GM19328 (cell line): ENCODE measurements at regions not wholly inside any gene's neighbourhood (a gene's known extent, or its start where the extent isn't known, plus 50 kb on each side); places are given as distances from the start of the nearest gene placed in this dataset.

Experiments used
- ATAC-seq: cut with Tn5 transposase; IDR thresholded peaks from one replicate; pipeline ENCODE4 v1.9.1; 2021; ENCODE audit warnings: mild to moderate bottlenecking, moderate library complexity; ENCODE audit not compliant: unreplicated experiment

GRCh38 chr6:144989319-144990107 lies 704.4 kb downstream of the UTRN start:
- ATAC-seq = no peak

DNA sequence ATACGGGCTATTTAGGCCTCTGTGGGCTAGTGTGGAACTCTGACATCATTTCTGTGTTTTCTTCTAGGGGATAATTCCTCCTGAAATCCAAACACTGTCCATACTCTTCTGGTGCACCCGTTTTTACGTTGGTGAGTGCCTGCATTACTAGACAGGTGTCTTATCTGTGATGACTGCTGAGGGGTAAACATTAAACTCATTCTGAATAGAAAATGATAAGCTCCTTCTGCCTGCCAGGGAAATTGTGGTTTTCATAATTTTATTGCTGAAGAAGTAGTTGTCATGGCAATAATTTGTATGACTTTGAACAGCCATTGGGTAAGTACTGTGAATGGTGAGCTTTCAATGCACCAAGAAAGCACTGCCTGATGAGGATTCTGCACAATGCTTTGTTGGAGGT lies 705.6 kb downstream of the UTRN start:
- ATAC-seq = no peak

DNA sequence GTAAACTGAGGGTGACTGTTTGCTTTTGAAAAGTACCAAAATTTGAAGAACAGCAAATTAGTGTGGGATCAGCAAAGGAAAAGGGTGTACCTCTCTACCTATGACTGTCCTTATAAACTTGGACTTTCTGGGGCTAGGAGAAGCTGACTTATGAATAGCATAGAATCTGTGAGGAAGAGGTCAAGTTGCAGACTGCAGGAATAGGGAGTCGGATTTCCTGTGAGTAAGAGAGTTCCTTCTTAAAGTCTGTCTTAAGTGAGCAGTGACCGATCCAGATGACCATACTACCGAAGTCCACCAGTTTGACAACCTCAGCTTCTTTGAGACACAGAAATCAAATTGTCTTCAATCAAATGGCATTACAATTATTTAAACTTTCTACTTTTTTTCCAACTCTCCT lies 708.7 kb downstream of the UTRN start:
- ATAC-seq = no peak

DNA sequence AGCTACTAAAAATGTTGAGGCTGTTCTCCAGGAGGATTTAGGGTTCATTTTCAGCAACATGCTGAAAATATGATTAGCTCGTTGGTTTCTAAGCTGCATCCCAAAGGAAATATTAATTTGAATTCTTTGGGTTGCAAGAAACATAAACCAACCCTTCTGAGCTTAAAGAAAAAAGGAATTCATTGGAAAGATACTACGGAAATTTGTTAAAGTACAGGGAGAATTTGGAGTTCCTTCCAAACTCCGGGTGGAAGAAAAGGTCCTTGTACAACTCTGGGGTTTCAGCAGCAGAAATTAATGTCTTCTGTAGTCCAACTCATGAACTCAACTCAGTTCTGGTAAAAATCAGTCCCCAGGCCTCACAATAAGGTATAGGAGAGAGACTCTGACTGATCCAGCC lies 712.9 kb downstream of the UTRN start:
- no peak for ATAC-seq

DNA sequence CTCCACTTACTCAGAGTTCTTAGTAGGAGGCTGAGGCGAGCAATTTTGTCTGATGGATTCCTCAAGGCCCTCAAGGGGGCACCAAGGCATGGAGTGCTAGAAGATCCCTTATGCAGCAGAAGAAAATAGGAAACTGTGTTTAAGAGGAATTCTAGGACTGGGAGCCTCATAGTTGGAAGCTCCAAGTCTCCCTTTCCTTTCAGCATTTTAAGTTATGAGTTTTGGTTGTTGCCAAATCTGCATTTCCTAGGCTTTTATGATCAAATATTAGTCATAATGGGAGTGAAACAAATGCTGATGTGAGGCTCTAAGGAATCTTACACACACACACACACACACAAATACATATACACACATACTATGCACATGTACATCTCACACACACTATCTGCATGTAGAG lies 714.0 kb downstream of the UTRN start:
- ATAC-seq = no peak

GRCh38 chr6:145003145-145003544 lies 718.0 kb downstream of the UTRN start:
- no peak for ATAC-seq

DNA sequence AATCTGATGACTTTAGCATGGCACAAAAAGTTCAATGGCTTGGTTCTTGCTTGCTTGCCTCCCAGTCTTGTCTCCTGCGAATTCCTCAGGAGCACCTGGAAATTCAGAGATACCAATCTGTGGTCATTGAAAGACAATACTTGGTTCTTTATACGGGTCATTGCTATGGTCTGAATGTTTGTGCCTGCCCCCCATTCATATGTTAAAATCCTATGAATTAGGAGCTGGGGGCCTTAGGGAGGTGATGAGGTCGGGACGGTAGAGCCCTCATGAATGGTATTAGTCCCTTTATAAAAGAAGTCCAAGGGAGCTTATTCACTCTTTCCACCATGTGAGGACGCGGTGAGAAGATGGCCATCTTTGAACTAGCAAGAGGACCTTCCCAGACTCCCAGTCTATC lies 721.8 kb downstream of the UTRN start:
- ATAC-seq = no peak

DNA sequence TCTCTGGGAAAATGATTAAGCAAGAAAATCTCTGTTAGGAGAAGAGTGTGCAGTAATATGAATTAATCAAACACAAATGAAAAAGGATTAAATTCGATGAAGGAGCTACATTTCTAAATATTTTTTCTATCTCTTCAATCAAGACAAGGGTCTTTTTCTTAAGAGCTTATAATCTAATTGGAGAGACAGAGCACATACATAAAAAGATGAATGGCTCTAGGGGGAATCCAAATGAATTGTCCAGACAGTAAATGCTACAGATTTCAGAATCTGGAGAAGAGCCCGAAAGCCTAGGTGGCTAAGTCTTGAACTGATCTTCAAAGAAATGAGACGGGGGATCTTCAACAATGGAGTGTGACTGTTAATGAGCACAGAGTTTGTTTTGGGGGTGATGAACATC lies 723.6 kb downstream of the UTRN start:
- ATAC-seq = no peak

- ATAC-seq = no peak
Observed at GRCh38 chr6:145009711-145010110, 724.6 kb downstream of the UTRN start.

GRCh38 chr6:145012039-145012662 lies 723.2 kb downstream of the EPM2A start:
- no peak for ATAC-seq

DNA sequence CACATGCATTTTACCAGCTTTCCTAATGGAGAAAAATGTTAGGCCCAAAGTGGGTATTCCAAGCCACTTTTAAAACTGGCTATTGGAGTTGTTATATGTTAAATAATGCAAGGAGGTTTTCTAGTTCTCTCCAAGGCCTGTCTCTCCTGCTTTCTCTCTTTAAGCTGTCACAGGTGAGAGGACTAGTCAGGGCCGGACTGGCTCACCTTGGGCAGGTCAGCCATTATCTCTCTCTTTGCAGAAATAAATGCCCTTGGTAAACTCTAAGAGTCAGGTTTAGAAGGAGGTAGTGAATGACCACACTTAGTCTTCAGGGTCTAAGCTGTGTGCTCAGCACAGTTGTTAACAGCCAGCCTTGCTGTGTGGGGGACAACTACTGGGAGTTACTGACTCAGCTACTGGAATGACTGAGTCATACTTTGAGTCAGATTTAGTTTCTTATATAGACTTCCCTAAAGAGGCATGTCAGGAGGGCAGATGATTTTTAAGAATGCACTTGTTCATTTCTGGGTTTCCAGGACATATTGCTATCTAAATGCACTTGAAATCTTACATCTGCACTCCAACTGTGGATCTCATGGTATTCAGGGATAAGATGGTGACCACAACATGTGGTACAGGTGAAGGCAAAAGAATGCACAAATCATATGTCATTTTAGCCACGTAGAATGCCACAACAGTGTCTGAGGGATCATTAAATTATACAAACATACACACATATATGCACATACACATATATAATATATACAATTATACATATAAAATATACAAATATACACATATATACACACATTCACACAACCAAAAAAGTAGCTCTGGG lies 719.4 kb downstream of the EPM2A start:
- peak; percentile 93 for ATAC-seq

DNA sequence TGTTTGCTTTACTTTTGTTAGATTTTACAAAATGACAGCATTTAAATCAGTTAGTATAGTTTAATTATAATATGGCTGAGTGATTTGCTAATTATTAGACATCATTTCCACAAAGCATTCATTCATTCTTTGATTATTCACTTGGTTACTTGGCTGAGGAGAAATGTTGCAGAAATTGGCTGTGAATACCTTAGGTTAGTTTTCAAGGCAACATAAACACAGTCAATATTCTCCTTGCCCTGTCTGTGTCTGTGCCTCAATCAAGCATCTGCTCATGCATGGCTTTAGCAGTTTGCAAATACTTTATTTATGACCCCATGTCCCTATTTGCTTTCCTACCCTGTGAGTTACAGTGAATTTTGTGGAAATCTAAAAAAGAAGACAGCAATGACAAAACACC lies 718.3 kb downstream of the EPM2A start:
- no peak for ATAC-seq

DNA sequence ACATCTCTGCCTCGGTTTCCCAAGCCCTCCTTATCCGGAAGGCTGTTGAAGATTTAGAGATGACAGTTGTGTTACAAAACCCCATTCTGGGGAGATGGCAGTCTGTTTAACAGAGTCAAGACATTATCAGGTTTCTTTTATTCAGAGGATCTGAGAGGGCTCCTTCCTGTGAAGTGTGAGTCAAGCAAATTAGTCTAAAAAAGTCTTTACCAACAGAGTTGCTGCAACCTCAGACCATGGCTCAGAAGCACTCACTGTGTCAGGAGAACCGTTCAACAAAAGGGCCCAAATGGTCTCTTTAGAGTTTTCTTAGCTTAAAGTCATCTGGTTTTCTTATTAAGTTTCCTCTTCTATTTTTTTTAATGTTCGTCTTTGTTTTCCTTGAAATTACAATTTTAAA lies 717.8 kb downstream of the EPM2A start:
- no peak for ATAC-seq

GRCh38 chr6:145018027-145018426 lies 717.3 kb downstream of the EPM2A start:
- no peak for ATAC-seq

DNA sequence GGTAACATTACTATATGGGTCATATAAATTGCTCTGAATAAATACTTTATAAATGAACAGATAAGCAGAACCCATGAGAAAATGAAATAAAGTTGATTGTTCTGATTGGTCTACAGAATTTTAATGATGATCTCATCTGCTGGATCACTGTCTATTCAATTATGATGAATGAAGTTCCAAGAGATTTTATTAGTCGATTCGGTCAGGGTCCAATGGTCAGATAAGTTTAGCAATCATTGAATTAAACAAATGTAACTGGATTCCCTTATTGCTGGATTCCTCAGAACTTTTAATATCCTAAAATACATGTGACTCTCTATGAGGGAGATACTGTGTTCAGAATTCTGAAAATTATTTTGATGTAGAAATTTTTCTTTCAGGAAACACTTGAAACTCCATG lies 715.2 kb downstream of the EPM2A start:
- ATAC-seq = no peak

DNA sequence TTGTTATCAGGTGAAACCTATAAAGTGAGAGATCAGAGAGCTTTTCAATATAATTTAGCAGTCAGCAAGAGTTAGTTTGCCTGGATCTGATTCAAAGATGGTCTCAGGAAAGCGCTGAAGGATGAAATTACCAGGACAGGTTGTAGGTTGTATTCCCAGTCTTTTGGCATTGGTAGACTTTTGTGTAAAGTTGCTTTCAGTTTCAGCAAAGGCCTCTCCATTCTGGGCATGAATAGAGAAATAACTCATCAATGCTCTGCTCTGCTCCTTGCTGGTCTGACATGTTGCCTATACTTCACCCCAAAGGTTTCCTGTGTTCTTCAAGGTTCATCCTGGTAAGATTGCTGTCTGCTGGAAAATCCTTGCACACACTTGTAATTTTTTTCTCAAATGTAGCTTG lies 714.8 kb downstream of the EPM2A start:
- ATAC-seq = no peak

DNA sequence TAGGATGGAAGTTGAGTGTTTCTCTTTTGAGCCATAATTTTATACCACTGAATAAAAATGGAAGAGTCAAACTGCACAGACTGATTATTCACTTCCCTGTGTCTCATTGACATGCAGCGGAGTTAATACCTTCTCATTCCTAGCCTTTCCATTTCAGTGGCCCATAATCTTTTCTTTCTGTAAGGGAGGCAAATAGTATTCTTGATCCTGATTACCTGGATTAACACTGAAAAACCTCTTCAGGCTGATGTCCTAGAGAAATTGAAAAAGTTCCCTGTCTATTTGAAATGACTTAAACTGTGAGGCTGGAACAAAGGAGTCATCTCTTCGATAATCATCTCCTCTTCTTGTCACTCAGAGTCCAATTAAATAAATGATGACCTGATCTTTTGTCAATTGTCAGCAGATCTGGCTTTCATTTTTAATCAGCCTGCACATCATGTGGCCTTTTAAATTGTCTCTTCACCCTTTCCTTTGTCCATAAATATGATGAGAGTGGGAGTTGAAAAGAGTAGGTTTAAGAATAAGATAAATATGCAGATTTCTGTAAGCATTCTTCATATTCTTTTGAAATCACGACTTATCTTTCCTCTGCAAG lies 713.0 kb downstream of the EPM2A start:
- no peak for ATAC-seq

GRCh38 chr6:145023116-145023726 lies 712.1 kb downstream of the EPM2A start:
- no peak for ATAC-seq

DNA sequence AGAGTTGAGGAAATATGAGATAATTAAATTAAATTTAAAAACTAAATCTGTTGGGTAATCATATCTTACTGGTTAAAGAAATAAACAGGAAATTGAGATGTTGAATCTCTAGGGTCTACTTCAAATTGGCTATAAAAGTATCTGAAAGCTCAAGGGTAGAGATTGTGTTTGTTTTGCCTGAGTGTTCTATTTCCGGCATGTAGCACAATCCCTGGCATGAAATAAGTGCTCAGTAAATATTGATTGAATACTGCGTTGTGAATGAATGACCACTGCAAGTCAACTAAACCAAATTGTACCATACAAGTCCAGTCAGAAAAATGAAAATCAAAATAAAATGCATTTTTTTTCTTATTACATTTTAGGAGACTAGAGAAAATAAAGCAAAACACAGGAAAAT lies 709.8 kb downstream of the EPM2A start:
- ATAC-seq = no peak

- no peak for ATAC-seq
Observed at GRCh38 chr6:145026267-145026679, 709.0 kb downstream of the EPM2A start.
